NCI-H69 (cell line): ENCODE measurements at regions not wholly inside any gene's neighbourhood (a gene's known extent, or its start where the extent isn't known, plus 50 kb on each side); places are given as distances from the start of the nearest gene placed in this dataset.

ENCODE experiments used
- DNase-seq: peaks from one replicate; lab custom pipeline; 2025; lab: John Stamatoyannopoulos, UW

DNA sequence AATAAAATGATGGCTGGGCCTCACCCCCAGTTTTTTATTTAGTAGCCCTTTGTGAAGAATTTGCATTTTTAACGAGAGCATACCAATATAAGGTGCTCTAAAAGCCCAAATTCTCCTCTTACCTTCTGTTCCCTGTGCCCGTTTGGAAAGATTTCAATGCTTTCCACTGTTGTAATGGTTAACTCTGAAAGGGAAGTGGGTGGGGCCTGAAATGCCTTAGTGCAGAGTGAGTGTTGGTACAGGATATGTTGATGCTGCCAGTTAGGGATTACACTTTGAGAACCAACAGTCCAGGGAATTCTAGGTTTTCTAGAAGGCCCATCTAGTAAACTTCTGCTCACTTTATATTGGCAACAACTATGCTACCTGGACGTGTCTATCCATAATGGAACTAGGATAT lies 562.7 kb upstream of the NRSN1 start:
- no peak for DNase-seq

DNA sequence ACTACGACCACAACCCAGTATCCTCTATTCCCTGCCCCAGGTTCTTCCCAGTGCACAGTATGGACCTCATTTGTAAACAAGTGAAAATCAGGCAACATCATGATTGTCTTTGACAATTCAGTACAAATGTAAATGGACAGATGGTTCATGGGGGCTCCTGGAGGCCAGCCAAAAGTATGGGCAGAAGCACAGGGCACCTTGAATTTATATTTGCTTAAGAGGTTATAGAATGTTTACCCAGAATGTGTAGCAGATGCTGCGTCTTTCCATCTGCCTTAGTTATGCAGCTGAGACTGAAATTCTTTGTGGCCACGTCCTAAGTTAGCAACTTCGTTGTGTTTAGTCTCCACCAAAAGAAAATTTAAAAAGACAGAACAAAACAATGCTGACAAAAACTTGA lies 559.6 kb upstream of the NRSN1 start:
- DNase-seq: peak; percentile 98

DNA sequence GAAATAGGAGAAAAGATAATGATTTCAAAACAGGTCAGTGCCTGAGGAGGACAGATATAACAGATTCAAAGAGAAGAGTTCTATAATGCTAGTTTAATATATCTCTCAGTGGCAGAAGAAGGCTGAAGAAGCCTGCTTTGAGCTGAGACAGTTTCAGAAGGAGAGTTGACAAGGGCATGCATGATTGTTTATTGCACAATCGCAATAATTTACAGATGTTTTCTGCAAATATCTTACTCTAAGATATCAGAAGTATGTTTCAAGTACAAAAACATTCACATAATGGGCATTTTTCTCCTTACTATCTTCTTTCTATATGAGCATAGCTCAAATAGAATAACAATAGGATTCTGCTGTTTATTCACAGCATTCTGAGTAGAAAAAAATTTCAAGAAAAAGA lies 557.7 kb upstream of the NRSN1 start:
- DNase-seq: no peak

DNA sequence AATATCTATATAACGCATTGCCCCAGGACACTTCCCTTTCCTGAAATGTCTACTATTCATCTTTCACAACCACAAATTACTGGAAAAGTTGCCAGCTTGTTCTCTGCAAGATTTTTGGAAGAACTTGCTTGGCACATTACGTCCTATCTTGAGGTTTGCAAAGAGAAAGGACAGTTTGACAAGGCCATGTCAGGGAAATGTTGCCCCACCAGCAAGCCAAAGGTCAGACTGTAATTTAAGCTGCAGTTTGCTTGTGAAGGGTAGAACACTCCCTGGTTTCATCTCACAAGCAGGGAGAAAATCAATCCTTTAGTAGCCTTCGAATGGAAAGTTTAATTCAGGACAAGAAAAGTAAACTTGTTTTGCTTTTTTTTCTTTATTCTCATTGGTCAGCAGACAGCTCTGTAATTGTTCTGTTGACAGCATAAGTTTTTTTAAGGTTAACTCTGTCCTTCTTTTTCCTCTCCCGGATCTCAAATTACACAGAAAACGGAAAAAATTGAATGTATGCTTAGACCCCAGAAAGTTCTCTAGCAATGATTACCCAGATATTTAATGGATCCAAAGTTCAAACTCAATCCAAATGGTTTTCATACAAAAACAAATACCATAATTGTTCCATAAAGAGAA lies 541.8 kb upstream of the NRSN1 start:
- DNase-seq: no peak

DNA sequence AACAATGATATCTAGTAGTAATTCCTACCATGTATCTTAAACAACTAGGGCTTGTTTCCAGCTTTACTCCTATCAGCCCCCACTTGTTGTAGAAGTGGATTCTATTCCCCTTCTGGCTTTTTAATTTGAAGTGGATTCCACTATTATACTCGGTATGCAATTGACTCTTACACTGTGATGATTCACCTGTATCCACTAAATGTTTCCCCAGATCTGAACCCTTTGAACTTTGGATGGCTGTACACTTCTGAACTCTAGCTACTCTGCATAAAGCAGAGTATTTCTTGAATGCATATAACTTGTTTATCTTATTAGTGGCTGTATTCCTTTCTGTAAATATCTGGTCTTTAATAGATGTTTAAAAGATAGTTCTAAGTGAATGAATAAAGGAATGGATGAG lies 538.4 kb upstream of the NRSN1 start:
- no peak for DNase-seq

DNA sequence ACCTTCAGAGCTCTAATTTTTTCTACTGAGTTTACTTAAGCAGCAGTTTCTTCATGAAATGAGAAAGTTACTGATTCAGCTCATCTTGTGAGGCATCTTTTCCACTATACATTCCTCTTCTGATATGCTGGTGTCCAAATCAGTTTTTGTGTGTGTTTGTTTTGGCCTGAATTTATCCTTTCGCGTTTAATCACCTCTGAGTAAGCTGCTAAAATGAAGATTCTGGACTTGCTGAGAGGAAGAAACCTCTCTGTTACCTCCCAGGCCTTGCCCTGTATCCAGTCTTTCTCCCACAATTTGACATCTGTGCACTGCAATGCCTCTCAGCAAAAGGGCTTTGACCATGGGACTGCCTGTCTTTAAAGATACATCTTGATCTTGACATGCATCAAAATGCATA lies 536.2 kb upstream of the NRSN1 start:
- DNase-seq: no peak

DNA sequence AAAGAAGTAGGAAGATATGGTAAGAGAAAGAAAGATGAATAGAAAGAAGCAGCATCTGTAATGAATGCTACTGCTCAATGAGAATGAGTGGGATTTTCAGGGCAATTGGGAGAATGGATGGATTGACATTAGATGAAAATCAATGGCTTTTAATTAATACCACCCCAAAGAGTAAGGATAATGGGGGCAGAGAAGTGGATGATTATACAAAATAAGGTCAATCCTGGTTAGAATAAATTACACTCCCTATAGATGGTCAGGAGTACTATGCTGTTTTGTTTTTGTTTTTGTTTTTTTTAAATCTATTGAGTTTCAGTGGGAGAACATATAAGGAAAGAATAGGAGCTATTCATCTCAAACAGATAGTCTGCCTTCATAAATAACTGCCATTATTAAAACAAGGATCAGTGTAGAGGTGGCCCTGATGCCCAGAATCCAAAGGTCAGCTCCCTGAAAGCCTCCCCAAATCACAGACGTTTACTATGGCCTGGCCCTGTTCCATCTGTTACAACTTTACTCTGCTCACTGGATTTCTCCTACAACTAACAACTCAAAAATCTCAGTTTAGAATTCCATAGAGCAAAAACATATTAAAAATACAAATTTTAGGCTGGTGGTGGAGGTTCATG lies 535.4 kb upstream of the NRSN1 start:
- no peak for DNase-seq

DNA sequence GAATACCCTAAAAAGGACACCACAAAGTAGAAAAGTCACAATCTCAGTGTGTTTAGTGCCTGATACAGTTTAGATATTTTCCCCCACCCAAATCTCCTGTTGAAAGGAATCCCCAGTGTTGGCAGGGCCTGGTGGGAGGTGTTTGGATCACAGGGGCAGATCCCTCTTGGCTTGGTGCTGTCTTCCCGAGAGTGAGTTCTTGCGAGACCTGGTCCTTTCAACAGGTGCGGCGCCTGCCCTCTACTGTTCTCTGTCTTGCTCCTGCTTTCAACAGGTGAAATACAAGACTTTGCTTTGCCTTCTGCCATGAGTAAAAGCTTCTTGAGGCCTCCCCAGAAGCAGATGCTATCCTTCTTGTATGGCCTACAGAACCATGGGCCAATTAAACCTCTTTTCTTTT lies 534.3 kb upstream of the NRSN1 start:
- peak; percentile 14 for DNase-seq

DNA sequence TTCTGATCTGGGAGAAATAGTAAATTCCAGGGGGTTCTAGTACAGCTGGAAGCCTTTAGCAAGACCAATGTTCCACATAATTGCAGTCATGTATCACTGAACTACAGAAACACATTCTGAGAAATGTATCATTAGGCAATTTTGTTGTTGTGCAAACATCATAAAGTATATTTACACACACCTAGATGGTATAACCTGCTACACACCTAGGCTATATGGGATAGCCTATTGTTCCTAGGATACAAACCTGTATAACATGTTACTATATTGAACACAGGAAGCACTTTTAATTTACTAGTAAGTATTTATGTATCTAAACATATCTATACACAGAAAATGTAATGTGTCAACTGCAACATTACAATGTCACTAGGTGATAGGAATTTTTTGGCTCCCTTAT lies 525.9 kb upstream of the NRSN1 start:
- DNase-seq: peak; percentile 39

DNA sequence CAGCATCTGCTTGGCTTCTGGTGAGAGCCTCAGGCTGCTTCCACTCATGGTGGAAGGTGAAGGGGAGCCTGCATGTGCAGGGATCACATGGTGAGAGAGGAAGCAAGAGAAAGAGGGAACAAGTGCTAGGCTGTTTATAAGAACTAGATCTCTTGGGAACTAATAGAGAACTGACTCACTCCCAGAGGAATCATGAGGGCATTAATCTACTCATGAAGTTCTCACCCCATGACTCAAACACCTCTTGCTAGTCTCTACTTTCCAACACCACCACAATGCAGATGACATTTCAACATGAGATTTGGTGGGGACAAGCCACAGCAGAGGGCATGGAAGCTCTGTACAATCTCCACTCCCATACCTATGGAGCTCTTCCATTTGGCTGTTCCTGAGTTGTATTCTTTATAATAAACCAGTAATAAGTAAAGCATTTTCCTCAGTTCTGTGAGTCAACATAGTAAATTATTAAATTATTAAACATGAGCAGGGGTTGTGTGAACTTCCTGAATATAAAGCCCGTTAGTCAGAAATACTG lies 524.1 kb upstream of the NRSN1 start:
- no peak for DNase-seq

DNA sequence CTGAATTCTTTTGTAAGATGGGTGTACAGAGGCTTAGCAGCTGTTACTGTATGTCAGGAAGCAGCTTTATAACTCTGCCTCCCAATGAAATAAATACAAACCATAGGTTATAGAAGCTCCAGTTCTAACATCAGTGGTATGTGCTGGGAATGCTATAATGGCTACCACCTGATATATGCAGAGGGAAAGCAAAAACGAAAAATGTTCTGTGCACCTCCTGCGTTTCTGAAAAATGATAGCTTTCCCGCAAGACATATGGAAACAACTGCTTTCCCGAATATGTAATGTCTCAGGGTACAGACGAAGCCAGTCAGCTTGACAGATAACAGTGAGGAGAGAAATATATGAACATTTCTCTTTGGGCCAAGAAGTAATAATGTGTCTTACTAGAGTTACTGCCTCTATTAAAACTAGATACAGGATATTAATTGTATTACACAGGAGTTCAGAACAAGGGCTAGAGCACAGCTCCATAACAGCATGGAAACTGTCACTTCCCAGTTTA lies 517.0 kb upstream of the NRSN1 start:
- DNase-seq: no peak

DNA sequence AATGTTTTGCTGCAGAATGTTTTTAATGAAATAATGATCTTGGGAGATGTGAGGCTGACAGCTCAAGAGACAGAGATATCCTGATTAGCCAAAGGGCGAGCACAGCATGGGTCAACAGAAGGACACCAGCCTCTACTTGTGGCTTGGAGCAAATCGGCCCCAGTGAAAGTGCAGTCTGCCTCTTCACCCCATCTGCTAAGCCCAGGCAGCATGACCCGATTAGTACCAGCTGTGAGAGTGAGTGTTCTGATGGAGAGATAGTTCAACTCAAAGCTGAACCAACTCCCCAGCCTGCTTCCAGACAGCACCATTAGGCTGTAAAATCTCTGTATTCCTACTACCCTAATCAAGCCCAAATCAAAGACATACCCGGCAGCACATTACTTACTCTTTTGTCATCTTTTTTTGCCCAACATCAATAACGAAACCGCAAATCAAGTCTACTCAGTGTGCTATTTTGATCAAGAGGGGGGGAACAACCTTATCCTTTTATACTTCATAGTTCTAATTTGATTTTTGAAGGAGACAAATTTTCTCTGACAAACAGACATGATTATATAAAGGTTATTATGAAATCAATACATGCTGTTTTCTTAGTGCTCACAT lies 514.1 kb upstream of the NRSN1 start:
- no peak for DNase-seq

DNA sequence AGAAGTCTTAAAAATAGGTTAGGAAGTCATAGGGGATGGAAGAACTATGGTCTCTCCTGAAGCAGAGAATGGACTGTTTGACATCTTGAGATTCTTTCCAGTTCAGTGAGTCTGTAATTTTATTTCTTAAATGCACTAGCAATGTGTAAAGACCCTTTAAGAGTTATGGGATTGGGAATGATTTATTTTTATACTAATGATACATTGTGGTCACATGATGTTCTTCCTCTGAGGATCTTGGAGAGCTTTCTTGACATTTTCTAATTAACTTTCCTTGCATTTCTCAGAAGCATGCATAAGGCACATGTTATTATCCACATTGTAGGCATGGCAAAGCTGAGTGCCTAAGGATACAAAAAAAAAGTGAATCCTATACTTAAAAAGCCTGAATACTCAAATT lies 507.6 kb upstream of the NRSN1 start:
- no peak for DNase-seq

DNA sequence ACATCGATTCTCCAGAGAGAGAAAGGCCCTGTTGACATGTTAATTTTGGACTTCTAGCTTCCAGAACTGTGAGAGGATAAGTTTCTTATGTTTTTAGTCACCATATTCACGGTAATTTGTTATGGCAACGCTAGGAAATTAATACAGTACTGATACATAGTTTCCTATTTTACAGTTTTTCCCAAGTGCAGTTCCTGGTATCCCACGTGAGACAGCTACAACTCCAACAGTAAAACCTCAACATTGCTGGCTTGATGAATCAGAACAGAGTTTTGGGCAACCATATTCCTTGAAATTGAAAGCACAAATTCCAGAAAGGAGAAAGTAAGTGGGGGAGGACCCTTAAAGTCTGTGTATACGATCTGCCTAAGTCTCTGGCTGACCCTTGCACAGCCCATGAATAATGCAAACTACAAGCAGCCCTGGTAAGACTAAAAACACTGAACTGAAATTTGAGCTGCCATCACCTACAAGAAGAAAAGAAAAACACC lies 505.1 kb upstream of the NRSN1 start:
- DNase-seq: peak; percentile 28

DNA sequence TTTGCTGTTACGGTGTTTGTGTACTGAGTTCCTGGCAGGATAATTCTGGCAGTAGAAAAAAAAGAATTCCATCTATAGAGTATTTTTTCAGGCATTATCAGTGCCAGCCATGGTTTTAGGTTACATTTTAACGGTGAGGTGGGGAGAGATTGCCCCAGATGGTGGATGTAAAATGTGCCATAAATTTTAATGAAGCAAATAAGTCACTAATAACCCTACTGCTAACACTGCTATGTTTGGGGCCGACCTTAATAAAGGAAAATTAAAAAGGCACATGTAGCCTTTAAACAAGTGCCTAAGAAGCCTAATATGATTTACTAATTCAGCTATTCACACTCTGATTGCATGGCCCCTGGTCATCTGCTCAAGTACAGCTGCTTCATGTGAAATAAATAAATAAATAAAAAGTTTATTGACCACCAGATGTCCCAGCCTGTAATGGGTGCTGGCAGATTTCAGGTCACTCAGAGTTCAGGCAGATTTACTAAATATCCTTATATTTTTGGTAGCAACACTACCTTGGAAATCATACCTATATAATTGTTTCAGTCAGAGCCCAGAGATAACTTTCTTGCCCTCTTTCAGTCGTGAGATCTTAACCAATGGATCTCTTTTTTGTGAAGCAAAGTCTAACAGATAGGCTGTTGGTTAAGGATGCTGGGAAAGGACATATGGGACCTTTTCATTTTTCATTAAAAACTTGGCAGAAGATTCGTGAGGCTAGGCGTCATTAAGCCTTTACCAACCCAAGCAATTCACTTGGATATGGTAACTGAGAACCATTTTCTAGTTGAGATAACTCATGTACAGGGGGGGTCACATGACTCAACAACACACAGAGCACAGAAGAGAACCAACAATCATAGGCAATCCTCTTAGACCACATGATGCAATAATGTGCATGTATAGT lies 495.0 kb upstream of the NRSN1 start:
- DNase-seq: peak; percentile 90

DNA sequence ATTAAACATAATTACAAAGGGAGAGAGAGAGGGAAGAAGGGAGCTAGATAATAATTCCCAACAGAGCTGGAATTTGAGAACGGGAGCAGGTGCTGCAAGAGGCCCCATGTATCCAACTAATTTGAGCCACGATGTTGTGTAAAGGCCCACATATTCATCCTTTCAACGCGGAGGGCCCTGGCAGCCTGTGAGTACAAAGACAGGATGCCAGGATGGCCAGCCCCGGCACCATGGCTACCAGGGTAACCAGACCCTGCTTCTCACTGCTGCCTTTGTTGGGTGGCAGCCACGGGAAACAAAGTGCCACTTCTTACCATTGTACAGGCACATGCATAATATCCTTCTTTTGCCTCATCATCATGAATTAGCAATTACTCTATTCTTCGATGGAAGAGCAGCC lies 492.0 kb upstream of the NRSN1 start:
- peak; percentile 84 for DNase-seq

DNA sequence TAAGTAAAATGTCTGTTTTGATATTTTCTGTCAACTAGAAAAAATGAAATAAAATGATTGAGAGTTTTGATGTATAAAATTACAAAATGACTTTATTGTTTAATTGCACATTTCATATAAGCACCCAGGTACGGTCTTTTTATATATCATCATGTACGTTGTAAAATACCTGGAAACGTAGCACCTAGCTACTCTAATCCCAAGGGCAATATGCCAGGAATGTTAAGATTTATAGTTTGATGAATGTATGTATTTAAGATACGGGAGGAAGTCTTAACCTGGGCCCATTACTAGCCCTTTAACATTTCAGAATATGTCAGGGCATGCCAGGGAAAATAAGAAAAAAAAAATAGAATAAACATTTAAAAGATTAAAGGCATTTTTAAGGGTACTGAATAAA lies 490.9 kb upstream of the NRSN1 start:
- DNase-seq: no peak

DNA sequence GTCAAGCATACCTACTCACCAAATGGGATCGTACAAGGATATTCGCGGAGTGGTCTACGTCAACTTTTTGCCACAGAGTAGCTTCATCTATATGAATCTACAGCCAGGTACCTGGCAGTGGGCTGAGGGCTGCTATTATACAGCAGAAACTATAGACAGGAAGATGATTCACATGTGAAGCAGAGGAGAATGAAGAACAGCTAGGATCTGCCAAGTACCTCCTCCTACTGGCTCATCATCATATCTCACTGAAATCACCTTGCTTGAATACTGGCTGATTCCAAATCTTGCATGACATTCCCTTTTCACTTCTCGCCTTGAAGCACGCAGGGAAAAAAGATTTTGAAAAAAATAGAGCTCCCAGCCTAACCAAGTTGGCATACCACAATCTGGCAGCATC lies 488.7 kb upstream of the NRSN1 start:
- DNase-seq: peak; percentile 17

DNA sequence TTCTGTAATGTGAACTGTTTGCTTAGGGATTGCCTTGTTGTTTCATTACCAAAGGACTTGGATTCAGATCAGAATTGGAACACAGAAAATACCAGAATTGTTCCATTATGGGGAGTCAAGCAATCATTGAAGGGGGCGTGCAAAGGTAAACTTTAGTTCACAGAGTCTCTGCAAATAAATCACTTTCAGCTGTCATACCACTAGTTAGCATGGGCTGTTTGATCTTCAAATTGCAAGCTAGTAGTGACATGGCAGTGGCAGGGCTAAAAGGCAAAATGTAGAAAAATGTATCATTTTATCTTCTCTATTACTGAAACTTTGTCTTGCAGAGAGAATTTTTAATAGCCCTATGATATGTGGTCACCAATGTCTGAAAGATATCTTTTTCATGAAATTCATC lies 483.2 kb upstream of the NRSN1 start:
- DNase-seq: peak; percentile 96

DNA sequence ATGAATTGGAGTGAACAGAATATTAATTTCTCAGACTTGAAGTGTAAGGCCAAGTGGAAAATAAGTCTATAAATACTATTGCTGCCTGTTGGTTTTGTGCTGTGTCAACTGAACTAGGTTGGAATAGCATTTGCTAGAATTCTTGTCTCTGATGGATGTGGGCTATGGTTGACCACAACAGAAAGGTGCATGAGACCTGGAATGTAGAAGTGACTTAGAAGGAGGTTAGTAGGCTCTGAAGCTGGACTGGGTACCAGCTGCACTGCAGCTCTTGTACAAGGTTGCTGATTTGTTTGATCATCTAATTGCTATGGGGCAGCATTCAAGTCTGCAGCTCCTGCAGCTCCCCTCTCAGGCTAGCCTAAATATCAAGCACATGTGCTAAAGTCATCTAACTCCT lies 479.0 kb upstream of the NRSN1 start:
- DNase-seq: peak; percentile 83

DNA sequence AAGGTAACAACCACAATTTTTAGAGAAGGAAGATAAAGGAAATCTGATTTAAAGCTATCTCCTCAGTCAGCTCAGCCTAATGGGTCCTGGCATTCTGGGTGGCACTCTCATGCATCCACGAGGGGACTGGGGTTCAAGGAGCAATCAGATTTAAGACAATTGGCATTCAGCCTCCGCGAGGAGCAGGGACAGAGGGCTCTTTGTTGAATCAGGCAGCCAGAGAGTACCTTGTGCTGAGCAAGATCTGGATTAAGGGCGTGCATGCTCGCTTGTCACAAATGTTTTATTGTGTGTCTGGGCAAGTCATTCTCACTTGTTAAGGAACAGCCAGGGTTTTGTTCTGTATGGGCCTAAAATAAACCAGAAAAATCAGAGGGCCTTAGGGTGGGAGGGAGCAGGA lies 475.3 kb upstream of the NRSN1 start:
- DNase-seq: no peak

DNA sequence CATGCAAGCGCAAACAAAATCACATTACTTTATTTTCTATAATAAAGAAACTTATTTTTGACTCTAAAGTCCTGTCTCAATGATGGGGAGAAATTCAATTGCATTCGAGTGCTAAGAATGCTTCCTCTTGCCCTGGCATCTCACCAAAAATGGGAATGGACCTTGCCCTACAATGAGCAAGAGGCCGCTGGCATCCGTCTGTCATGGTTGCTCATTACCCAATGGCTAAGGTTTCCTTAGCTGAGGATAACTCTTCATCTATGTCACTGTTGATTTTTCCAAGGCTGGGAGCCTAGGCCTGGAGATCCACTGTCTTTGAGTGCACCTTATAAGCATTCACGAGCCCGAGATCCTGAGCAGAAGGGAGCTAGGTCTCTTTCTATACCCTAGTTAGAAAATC lies 471.3 kb upstream of the NRSN1 start:
- peak; percentile 38 for DNase-seq
